SK-N-SH treated with all-trans-retinoic acid at 6 μM for 48 hours (cell line): ENCODE measurements at regions not wholly inside any gene's neighbourhood (a gene's known extent, or its start where the extent isn't known, plus 50 kb on each side); places are given as distances from the start of the nearest gene placed in this dataset.

Experiments used
- GLIS3 ChIP-seq: fragments of 250-450 bp; sonication (Bioruptor Pico); IDR thresholded peaks from 2 replicates; pipeline ENCODE4 v1.5.0; 2020; ENCODE audit warnings: mild to moderate bottlenecking, moderate library complexity
- SNAI2 ChIP-seq: fragments of 250-450 bp; sonication (Bioruptor Pico); IDR thresholded peaks from 2 replicates; pipeline ENCODE4 v1.5.0; 2020; ENCODE audit warnings: mild to moderate bottlenecking, moderate library complexity
- ZC3H10 ChIP-seq: fragments of 250-450 bp; sonication (Bioruptor Pico); IDR thresholded peaks from 2 replicates; pipeline ENCODE4 v1.5.1; 2021; ENCODE audit warnings: mild to moderate bottlenecking, moderate library complexity
- ZFP30 ChIP-seq: fragments of 450-650 bp; formaldehyde crosslinking; IDR thresholded peaks from 2 replicates; pipeline ENCODE4 v1.5.0; 2022; ENCODE audit warnings: mild to moderate bottlenecking, moderate library complexity

- TF ChIP-seq SNAI2 (CRISPR knock-in tag) (no peak), GLIS3 (CRISPR knock-in tag) (no peak), ZC3H10 (CRISPR knock-in tag) (no peak), ZFP30 (CRISPR knock-in tag) (no peak)
Measured at GRCh38 chr6:82741325-82741995, 324.2 kb downstream of the UBE3D start.
